AG09309 (cell line): ENCODE measurements at regions not wholly inside any gene's neighbourhood (a gene's known extent, or its start where the extent isn't known, plus 50 kb on each side); places are given as distances from the start of the nearest gene placed in this dataset.

Source experiments
- DNase-seq: peaks from one replicate; pipeline ENCODE4 v3.0.0-alpha.2; 2010; ENCODE audit warnings: low read depth
- H3K4me3 ChIP-seq: 2 replicates; pipeline ENCODE4 v1.5.1; 2011; ENCODE audit warnings: mild to moderate bottlenecking, low read depth, low read length, moderate library complexity; ENCODE audit not compliant: control insufficient read depth
- TF ChIP-seq, protein P1 (sequence below): IDR thresholded peaks from 2 replicates; pipeline ENCODE4 v1.5.1; 2011; ENCODE audit warnings: mild to moderate bottlenecking, low read depth, low read length, inconsistent platforms; ENCODE audit not compliant: insufficient read depth, control insufficient read depth; ENCODE audit errors: missing control alignments

DNA sequence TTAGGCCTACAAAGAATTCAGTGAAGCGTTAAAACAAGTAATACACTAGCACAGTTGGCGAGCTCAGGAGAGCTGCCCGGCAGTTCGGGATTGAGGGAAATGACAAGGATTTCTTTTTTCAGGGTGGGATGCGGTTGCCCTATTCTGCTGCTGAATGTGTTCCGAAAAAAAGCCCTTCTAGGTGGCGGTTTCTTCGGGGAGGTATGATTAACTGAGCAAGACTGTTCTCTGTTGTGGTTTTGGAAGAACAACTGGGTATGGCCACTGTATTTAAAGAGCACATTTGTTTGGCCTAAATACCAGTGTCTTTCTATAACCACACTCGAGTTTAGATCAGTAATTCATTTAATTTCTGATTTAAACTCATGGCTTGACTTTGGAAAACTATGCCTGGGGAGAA lies 459.7 kb upstream of the FAT1 start:
- no peak overlapping the region for H3K4me3 ChIP-seq
- TF ChIP-seq, protein P1, sequence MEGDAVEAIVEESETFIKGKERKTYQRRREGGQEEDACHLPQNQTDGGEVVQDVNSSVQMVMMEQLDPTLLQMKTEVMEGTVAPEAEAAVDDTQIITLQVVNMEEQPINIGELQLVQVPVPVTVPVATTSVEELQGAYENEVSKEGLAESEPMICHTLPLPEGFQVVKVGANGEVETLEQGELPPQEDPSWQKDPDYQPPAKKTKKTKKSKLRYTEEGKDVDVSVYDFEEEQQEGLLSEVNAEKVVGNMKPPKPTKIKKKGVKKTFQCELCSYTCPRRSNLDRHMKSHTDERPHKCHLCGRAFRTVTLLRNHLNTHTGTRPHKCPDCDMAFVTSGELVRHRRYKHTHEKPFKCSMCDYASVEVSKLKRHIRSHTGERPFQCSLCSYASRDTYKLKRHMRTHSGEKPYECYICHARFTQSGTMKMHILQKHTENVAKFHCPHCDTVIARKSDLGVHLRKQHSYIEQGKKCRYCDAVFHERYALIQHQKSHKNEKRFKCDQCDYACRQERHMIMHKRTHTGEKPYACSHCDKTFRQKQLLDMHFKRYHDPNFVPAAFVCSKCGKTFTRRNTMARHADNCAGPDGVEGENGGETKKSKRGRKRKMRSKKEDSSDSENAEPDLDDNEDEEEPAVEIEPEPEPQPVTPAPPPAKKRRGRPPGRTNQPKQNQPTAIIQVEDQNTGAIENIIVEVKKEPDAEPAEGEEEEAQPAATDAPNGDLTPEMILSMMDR, result no peak
- no peak for DNase-seq

DNA sequence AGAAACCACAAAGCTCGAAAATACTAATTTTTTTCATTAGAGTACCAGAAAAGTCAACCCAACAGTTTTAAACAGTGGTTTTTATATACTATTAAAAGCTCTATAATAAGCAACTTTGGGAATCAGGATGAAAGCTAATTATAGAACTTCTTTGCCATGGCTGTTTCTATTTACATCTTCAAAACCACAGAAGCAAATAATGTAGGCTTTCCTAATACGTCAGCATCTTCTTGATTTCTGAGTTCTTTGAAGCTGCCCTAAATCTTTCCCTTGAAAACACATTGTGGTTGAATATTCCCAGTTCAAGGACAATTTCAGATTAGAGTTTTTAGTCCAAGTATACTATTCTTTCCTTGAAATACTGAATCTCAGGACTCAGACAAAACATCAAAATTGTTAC lies 460.2 kb upstream of the FAT1 start:
- TF ChIP-seq, protein P1, result no peak
- no peak overlapping the region for H3K4me3 ChIP-seq
- no peak for DNase-seq

DNA sequence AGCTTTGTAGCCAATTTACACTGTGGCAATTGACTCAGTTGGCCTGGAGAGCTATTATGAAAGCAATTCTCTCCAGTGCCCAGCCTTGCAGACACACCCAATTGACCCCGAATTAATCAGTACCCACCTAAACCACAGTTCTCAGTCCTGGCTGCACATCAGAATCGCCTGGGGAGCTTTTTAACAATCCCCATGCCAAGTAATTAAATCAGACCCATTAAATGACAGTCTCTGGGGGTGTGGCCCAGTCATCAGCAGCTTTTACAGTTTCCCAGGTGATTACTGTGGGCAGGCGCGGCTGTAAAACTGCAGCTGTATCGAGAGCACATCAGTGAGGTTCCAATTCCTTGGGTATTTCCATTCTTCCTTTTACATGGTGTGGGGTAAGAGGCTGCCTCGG lies 460.9 kb upstream of the FAT1 start:
- no peak for DNase-seq
- TF ChIP-seq, protein P1, result no peak
- no peak overlapping the region for H3K4me3 ChIP-seq

DNA sequence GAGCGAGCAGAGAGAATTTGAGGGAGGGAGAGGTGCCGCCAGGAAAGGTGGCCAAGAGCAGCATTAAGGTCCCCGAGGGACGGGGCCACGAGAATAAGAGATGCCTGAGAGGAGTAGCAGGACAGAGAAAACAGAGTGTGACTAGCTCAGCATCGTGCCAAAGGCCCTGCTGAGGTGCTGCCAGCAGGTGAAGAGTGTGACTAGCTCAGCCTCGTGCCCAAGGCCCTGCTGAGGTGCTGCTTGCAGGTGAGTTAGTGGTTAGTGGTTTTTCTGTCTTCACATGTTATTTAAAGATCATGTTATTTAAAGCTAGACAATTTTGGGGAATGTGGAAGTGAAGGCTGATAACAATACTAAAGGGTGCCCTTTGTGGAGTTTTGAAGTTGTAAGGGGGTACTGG lies 464.5 kb upstream of the FAT1 start:
- TF ChIP-seq, protein P1, result no peak
- H3K4me3 ChIP-seq, result no peak overlapping the region
- DNase-seq, result no peak

DNA sequence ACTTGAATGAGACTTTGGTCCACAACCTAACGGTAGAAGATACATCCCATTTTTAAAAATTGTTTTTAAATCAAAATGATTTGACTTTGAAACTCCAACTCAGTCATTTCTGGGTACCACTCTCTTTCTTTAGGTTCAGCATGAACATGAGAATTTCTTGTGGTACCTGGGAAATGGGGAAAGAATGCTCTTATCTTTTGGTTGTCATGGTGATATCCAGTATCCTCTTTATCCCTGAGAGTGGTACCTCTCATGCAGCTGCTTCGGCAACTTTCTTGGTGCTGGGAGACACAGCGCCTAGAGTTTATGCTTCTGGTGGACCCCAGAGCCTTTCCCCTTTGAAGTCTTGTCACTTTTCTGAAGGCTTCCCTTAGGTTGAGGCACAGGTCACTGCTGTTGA lies 465.1 kb upstream of the FAT1 start:
- H3K4me3 ChIP-seq, result no peak overlapping the region
- TF ChIP-seq, protein P1, result no peak
- DNase-seq, result no peak

DNA sequence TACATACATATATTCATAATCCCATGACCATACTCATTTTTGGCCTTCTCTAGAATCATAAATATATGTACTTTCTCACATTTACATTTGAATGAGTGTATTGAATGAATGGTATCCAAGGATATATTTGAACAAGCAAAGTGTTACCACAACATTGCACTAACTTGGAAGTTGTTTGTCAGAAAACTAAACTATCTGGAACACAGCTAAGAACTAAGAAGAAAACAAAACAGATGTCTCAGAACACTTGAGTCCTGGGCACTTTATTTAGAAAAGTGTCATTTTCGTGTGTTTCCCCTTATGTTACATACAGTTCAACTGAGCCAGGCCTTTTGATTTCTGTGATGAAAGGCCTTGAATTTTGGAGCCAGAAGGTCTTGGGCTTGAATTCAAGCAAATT lies 466.7 kb upstream of the FAT1 start:
- H3K4me3 ChIP-seq, result no peak overlapping the region
- TF ChIP-seq, protein P1, result no peak
- DNase-seq, result no peak

DNA sequence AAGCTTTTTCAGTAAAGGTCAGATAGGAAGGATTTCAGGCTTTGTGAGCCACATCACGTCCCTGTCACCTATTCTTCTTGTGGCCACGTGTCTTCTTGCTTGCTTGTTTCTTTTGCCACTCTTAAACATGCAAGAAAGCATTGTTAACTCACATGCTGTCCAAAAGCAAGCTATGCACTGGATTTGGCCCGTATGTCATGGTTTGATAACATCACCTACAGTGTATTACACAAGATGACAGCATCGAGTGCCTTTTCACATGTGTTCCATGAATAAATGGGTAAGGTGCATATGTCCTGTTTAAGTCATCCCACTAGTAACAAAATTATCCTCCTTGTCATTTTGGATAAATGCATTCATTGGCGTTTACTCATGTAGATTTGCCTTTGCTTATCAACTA lies 468.0 kb upstream of the FAT1 start:
- no peak overlapping the region for H3K4me3 ChIP-seq
- TF ChIP-seq, protein P1, result no peak
- DNase-seq, result no peak
